ENCODE measurements at regions not wholly inside any gene's neighbourhood (a gene's known extent, or its start where the extent isn't known, plus 50 kb on each side); places are given as distances from the start of the nearest gene placed in this dataset.

GRCh38 chr7:67398916-67399315 is 402.3 kb downstream of the TYW1 start:
- H3K36me3 ChIP-seq = no peaks in the 10 kb centered on the region
- no peaks in the 10 kb centered on the region for H3K4me1 ChIP-seq
- no peak for TF ChIP-seq CTCF (IDR thresholded peaks at IDR 0.05)
- no peak for TF ChIP-seq POLR2AphosphoS5 (IDR thresholded peaks at IDR 0.05)
- no peak for TF ChIP-seq EP300 (IDR thresholded peaks at IDR 0.05)
- TF ChIP-seq POLR2A (IDR thresholded peaks at IDR 0.05) = no peak
- H3K27ac ChIP-seq = no peak overlapping the region
- no peak for DNase-seq (ENCODE audit: low spot score in 2 of 2)
- H3K9me3 ChIP-seq = peaks cover 5% of the 10 kb centered on the region
- no peaks in the 10 kb centered on the region for H3K27me3 ChIP-seq
- H3K4me3 ChIP-seq = no peak overlapping the region
- WGBS = 74% methylated on average over 7 of the region's 7 CpGs

- Histone ChIP-seq H3K27ac (no peak overlapping the region), H3K36me3 (no peaks in the 10 kb centered on the region), H3K9me3 (peaks cover 5% of the 10 kb centered on the region), H3K4me1 (no peaks in the 10 kb centered on the region), H3K27me3 (no peaks in the 10 kb centered on the region), H3K4me3 (no peak overlapping the region)
- TF ChIP-seq POLR2AphosphoS5 (IDR thresholded peaks at IDR 0.05) (no peak), POLR2A (IDR thresholded peaks at IDR 0.05) (no peak), CTCF (IDR thresholded peaks at IDR 0.05) (no peak), EP300 (IDR thresholded peaks at IDR 0.05) (no peak)
- no peak for DNase-seq (ENCODE audit: low spot score in 2 of 2)
- WGBS = 80% methylated on average over 3 of the region's 3 CpGs
Observed at GRCh38 chr7:67401492-67401891, 404.9 kb downstream of the TYW1 start.

GRCh38 chr7:67402280-67402679 is 405.6 kb downstream of the TYW1 start:
- no peak for DNase-seq (ENCODE audit: low spot score in 2 of 2)
- no peak for TF ChIP-seq POLR2A (IDR thresholded peaks at IDR 0.05)
- no peak for TF ChIP-seq POLR2AphosphoS5 (IDR thresholded peaks at IDR 0.05)
- no peak for TF ChIP-seq CTCF (IDR thresholded peaks at IDR 0.05)
- no peak for TF ChIP-seq EP300 (IDR thresholded peaks at IDR 0.05)
- Histone ChIP-seq H3K27me3 (no peaks in the 10 kb centered on the region), H3K4me1 (no peaks in the 10 kb centered on the region), H3K9me3 (peaks cover 5% of the 10 kb centered on the region), H3K4me3 (no peak overlapping the region), H3K36me3 (no peaks in the 10 kb centered on the region), H3K27ac (no peak overlapping the region)
- WGBS = 88% methylated on average over 4 of the region's 4 CpGs

DNA sequence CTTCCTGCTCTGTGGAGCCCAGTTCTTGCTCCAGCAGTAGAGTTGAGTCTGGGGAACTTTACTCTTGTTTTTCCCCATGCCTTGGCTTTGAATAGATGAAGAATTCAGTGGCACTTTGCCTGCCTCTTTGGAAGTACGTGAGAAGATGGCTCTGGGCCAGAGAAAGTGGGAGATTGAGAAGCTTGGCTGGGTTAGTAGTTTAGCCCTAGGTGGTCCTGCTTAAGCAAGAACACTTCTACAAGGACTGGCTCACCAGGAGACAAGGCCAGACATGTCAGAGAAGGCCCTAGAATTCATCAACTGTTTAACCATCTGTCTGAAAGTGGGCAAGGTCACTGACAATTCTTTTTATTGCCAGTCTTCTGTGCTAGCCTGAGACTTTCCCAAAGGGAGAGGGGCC is 410.3 kb downstream of the TYW1 start:
- Histone ChIP-seq H3K9me3 (no peaks in the 10 kb centered on the region), H3K27me3 (no peaks in the 10 kb centered on the region), H3K27ac (no peak overlapping the region), H3K4me3 (no peak overlapping the region), H3K36me3 (no peaks in the 10 kb centered on the region), H3K4me1 (no peaks in the 10 kb centered on the region)
- WGBS = 13% methylated on average over 1 of the region's 1 CpG
- no peak for DNase-seq (ENCODE audit: low spot score in 2 of 2)
- TF ChIP-seq POLR2A (IDR thresholded peaks at IDR 0.05) (no peak), CTCF (IDR thresholded peaks at IDR 0.05) (no peak), EP300 (IDR thresholded peaks at IDR 0.05) (no peak), POLR2AphosphoS5 (IDR thresholded peaks at IDR 0.05) (no peak)

GRCh38 chr7:67407392-67408071 is 410.9 kb downstream of the TYW1 start:
- Histone ChIP-seq H3K4me1 (no peaks in the 10 kb centered on the region), H3K27ac (no peak overlapping the region), H3K4me3 (no peak overlapping the region), H3K36me3 (no peaks in the 10 kb centered on the region), H3K9me3 (no peaks in the 10 kb centered on the region), H3K27me3 (no peaks in the 10 kb centered on the region)
- no peak for TF ChIP-seq POLR2AphosphoS5 (IDR thresholded peaks at IDR 0.05)
- TF ChIP-seq CTCF (IDR thresholded peaks at IDR 0.05) = no peak
- no peak for TF ChIP-seq POLR2A (IDR thresholded peaks at IDR 0.05)
- no peak for TF ChIP-seq EP300 (IDR thresholded peaks at IDR 0.05)
- 62% methylated on average over 9 of the region's 9 CpGs for WGBS
- no peak for DNase-seq (ENCODE audit: low spot score in 2 of 2)
